ENCODE measurements at regions not wholly inside any gene's neighbourhood (a gene's known extent, or its start where the extent isn't known, plus 50 kb on each side); places are given as distances from the start of the nearest gene placed in this dataset.
A peak's percentile ranks its signal among the peaks of the same experiment; 100 is the strongest.

DNA sequence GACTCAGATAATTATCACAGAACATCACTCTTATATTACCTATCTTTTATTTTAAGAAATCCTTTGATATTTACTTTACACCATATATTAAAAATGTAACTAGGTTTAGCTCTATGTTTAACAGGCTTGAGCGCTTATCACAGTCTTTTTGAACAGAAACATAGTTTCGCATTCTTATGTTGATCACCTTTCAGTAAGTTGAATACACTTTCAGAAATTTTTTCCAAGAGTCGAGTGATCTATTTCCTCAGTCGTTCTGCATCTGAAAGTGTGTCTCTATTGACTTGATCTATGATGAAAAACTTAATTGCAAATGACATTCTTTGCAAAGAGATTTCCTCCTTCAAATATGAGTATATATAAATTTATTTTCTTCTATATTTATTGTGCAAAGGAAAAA, 516.6 kb upstream of the KCNMB2 start:
- no peak for DNase-seq (ENCODE audit: low read depth, low spot score)
- in situ Hi-C loops (cut with HindIII; ENCODE audit: low sequenced_read_pairs), result no loop called here
- TF ChIP-seq, protein P1, sequence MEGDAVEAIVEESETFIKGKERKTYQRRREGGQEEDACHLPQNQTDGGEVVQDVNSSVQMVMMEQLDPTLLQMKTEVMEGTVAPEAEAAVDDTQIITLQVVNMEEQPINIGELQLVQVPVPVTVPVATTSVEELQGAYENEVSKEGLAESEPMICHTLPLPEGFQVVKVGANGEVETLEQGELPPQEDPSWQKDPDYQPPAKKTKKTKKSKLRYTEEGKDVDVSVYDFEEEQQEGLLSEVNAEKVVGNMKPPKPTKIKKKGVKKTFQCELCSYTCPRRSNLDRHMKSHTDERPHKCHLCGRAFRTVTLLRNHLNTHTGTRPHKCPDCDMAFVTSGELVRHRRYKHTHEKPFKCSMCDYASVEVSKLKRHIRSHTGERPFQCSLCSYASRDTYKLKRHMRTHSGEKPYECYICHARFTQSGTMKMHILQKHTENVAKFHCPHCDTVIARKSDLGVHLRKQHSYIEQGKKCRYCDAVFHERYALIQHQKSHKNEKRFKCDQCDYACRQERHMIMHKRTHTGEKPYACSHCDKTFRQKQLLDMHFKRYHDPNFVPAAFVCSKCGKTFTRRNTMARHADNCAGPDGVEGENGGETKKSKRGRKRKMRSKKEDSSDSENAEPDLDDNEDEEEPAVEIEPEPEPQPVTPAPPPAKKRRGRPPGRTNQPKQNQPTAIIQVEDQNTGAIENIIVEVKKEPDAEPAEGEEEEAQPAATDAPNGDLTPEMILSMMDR (IDR thresholded peaks at IDR 0.05; ENCODE audit: low read depth, low read length), result no peak

DNA sequence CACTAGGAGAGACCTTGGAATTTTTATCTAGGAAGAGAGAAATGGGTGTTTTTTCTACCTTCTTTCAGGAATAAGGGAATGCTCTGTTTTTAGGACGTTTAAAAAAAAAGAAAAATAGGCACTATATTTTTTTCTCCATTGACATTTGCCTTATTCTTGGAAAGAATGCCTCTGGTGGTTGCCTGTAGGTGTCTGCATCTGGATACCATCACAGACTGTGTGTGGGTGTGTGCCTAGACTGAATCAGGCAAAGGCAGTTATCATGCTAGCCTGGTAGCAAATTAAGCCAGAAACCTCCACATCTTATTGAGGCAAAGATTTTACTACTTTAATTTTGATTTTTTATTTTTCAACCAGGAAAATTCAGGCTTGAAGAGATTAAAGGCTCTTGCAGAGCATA, 513.6 kb upstream of the KCNMB2 start:
- in situ Hi-C loops (cut with HindIII; ENCODE audit: low sequenced_read_pairs), result no loop called here
- TF ChIP-seq, protein P1 (IDR thresholded peaks at IDR 0.05; ENCODE audit: low read depth, low read length), result no peak

More for the DNA sequence above, 516.6 kb upstream of the KCNMB2 start:
- no peak overlapping the region for H3K4me3 ChIP-seq (ENCODE audit: low read depth, low read length)

DNA sequence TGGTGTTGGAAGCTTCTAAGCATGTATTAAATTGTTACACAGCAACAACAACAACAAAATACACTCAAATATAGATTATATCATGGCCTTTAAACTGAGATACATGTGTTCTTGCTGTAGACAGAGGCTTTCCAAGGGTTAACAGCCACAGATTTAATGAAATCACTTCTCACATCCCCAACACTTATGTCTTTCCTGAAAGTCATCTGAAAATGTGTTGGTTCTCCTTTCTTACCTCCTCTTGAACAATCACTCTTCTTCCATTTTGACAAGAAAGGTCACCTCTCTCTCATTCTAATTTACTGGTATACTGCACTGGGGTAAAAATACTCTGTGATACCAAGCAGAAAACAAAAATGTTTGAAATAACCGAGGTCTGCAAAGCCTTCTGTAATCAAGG, 507.3 kb upstream of the KCNMB2 start:
- in situ Hi-C loops (cut with HindIII; ENCODE audit: low sequenced_read_pairs), result no loop called here
- TF ChIP-seq, protein P1 (IDR thresholded peaks at IDR 0.05; ENCODE audit: low read depth, low read length), result no peak
- DNase-seq (ENCODE audit: low read depth, low spot score), result no peak
- no peak overlapping the region for H3K4me3 ChIP-seq (ENCODE audit: low read depth, low read length)

More for the DNA sequence above, 513.6 kb upstream of the KCNMB2 start:
- H3K4me3 ChIP-seq (ENCODE audit: low read depth, low read length), result no peak overlapping the region
- DNase-seq (ENCODE audit: low read depth, low spot score), result no peak

DNA sequence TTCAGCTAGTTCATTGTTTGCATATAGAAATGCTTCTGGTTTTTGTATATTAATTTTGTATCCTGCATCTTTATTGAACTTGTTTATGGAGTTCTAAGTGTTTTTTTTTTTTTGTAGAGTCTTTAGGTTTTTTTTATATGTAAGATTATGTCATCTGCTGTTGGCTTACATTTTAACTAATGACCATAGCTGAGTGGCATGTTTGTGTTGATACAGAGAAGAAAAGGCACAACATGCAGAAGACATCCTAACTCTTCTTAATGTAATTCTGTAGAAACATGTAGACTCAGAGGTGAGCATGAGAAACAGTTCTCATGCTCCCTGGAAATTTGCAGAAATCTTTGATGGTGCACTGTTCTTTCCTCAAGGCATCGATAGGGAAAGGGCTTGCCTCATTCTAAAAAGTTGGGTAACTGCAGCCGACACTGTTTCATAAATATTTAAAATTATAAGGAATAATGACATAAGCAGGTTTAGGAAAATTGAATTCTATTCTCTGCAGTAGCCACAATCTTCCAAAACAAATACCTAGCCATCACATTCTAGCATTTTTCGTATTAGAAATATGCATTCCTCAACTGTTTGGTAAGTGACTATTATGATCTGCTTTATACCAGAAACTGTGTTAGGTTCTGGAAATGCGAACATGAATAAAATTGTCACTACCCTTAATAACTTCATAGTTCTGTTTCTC, 499.6 kb upstream of the KCNMB2 start:
- in situ Hi-C loops (cut with HindIII; ENCODE audit: low sequenced_read_pairs), result no loop called here

DNA sequence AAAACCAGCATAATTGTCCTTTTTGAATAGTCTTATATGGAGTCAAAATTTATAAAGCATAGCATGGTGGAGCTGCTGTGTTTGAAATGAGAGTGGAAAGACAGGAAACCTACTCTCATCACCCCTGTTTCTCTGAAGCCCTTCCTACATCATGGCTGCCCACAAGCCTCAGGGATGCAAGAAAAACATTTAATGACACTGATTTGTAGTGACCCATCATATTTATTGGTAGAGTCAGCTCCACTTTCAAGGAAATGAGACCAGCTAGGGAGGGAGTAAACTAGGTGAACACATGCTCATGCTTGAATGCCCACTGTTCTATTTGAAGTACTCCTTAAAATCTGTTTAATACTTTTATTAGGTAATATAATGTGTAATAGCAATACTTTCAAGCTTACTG, 494.3 kb upstream of the KCNMB2 start:
- TF ChIP-seq, protein P1 (IDR thresholded peaks at IDR 0.05; ENCODE audit: low read depth, low read length), result no peak
- DNase-seq (ENCODE audit: low read depth, low spot score), result no peak
- H3K4me3 ChIP-seq (ENCODE audit: low read depth, low read length), result no peak overlapping the region
- in situ Hi-C loops (cut with HindIII; ENCODE audit: low sequenced_read_pairs), result no loop called here

More for the DNA sequence above, 499.6 kb upstream of the KCNMB2 start:
- DNase-seq (ENCODE audit: low read depth, low spot score), result peak; percentile 43
- H3K4me3 ChIP-seq (ENCODE audit: low read depth, low read length), result no peak overlapping the region
- TF ChIP-seq, protein P1 (IDR thresholded peaks at IDR 0.05; ENCODE audit: low read depth, low read length), result no peak

DNA sequence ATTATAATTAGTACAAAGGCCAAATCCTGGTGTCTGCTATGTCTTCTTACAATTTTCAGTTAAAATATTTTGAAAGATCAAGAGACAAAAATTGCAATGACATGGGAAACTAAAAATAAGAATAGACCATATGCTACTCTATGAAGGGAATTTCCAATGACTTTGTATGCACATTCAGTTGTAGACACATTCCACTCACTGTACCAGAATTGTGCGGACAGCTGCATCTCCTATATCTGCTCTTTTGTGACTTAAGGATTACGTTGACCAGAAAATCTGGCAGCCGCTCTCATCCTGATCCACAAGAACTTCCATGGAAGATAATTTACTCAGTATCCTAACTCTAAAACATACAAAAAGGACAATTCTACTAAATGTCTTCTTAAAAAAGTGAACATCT, 493.9 kb upstream of the KCNMB2 start:
- DNase-seq (ENCODE audit: low read depth, low spot score), result no peak
- in situ Hi-C loops (cut with HindIII; ENCODE audit: low sequenced_read_pairs), result no loop called here
- no peak overlapping the region for H3K4me3 ChIP-seq (ENCODE audit: low read depth, low read length)
- TF ChIP-seq, protein P1 (IDR thresholded peaks at IDR 0.05; ENCODE audit: low read depth, low read length), result no peak

All from astrocyte of the spinal cord (primary cell).